Stimulated activated naive CD8-positive, alpha-beta T cell treated with anti-CD3 and anti-CD28 coated beads, Interleukin-15, Interleukin-2, amounts not matched to agents 100 ng/mL and 50 ng/mL, for 24 hours (primary cell): ENCODE measurements at regions not wholly inside any gene's neighbourhood (a gene's known extent, or its start where the extent isn't known, plus 50 kb on each side); places are given as distances from the start of the nearest gene placed in this dataset.

ENCODE experiments used
- H3K27ac Mint-ChIP-seq: one replicate; pipeline ENCODE4 v1.8.0; 2021; ENCODE audit warnings: mild to moderate bottlenecking, mixed read lengths
- H3K27me3 Mint-ChIP-seq: one replicate; pipeline ENCODE4 v1.8.0; 2021; ENCODE audit warnings: mixed read lengths
- H3K36me3 Mint-ChIP-seq: one replicate; pipeline ENCODE4 v1.8.0; 2021; ENCODE audit warnings: low read depth, mixed read lengths
- H3K4me1 Mint-ChIP-seq: one replicate; pipeline ENCODE4 v1.8.0; 2021; ENCODE audit warnings: low read depth, mixed read lengths
- H3K4me3 Mint-ChIP-seq: one replicate; pipeline ENCODE4 v1.8.0; 2021; ENCODE audit warnings: mild to moderate bottlenecking, mixed read lengths
- H3K9me3 Mint-ChIP-seq: one replicate; pipeline ENCODE4 v1.8.0; 2021; ENCODE audit warnings: mixed read lengths

DNA sequence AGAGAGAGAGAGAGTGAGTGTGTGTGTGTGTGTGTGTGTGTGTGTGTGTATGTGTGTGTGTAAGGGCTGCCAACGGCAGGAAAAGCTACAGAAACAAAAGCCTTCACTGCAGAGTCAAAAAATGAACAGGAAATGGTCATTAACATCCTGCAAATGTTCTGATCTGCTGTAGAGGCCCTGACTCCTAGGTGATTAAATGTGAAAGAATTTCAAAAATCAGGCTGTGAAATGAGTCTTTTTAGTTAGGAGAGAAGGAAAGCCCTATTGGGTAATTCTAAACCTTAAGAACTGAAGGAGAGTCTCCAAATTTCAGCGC, 166.5 kb upstream of the MYLIP start:
- Mint-ChIP-seq H3K4me3 (no peak overlapping the region), H3K27ac (peak overlapping the region; percentile 66), H3K4me1 (peaks cover 13% of the 10 kb centered on the region), H3K36me3 (no peaks in the 10 kb centered on the region), H3K9me3 (peaks cover 4% of the 10 kb centered on the region), H3K27me3 (peaks cover 2% of the 10 kb centered on the region)

DNA sequence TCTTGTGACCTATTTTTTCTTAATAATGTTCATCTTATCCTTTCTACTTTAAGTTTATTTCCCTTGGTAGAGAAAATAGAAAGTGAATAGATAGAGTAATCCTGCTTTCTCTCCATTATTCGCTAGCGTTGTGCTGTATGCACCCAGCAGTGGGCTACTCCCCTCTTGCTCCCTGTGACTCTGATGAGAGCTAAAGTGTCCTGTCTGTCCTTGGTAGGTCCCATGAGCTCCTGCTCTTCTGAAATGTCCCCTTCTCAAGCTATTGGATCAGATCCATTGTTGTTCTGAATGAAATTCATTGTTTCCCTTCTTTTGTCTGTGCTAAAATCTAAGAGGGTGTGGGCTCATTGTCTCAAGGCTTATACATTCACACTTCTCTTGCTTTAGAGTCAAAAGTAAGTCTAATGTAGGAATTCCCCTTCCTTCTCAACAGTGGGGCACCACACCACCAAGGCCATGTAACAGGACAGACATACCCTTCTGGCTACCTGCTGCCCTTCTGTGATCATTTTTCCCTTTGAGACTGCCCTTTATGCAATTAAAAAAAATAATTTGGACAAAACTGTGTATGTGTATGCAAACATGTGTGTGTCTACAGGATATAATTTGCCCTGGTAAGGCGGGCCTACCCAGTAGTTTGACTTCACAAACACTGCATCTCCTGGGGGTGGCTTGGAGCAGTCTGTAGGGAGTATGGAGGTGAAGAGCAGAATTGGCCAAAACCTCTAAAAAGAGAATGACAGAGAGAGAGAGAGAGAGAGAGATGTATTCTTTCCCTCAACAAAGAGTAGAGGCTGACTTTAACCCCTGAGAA, 167.0 kb upstream of the MYLIP start:
- Mint-ChIP-seq H3K9me3 (peaks cover 4% of the 10 kb centered on the region), H3K36me3 (no peaks in the 10 kb centered on the region), H3K27me3 (peaks cover 6% of the 10 kb centered on the region), H3K27ac (peak overlapping the region; percentile 66), H3K4me1 (peaks cover 13% of the 10 kb centered on the region), H3K4me3 (no peak overlapping the region)

DNA sequence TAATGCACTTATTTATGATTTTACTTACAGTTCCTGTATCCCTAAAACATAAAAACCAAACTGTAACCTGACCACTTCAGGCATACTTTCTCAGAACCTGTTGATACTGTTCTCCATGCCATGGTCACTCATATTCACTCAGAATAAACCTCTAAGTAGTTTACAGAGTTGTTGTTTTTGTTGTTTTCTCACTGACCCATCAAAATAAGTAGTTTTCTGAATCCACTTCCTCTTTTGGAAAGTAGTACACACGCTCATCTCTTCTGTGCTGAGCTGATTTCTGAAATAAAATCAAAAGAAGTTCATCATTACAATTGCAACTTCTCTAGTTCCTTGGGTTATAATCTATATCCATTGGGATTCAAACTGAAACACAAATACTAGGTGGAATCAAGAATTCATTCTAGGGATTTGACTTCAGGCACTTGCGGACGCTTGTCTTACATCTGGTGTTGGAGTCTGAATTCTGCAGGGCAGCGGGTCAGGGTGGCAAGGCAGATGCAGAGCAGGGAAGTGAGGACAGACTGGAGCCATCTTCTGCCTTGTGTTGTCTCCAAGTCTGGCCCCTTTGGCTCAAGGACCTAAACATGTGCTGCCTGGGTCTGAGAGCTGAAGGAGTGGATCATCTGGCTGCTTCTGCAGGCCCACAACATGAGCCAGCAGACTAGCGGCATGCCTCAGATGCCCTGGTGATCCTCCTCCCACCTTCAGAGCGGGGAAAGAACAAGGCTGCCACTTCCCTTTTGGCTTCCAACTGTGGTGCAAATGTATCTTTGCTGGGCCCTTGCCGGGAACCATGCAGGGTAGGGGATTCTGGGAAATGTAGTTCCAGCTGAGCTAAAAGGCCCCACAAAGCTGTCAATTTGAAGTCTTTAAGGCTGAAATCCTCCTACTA, 167.9 kb upstream of the MYLIP start:
- Mint-ChIP-seq H3K4me3 (no peak overlapping the region), H3K27ac (no peak overlapping the region), H3K4me1 (peaks cover 15% of the 10 kb centered on the region)

DNA sequence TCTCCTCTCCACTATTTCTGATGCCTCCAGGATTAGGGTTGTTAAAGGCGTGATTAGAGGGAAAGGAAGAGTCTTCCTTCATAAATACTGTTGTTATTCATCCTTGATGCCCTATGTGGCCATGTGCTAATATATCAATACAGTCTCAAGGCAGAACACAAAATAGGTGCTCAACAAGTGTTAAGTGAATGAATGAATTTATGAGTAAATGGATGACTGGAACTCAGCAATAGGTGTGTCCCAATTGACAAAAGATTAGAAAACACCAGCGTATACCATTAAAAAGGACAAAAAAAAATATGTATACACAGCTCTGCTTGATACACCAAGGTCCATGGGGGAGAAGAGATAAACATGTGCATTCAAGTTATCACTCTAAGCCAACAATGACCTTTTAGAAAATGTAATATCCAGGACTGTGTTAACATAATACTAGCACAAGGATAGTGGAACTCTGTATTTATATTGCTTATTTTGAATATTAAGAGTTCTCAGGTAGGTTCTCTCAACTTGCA, 171.2 kb upstream of the MYLIP start:
- H3K27me3 Mint-ChIP-seq, result peaks cover 6% of the 10 kb centered on the region
- H3K36me3 Mint-ChIP-seq, result no peaks in the 10 kb centered on the region
- H3K4me3 Mint-ChIP-seq, result no peak overlapping the region
- peaks cover 4% of the 10 kb centered on the region for H3K9me3 Mint-ChIP-seq
- no peak overlapping the region for H3K27ac Mint-ChIP-seq
- peaks cover 15% of the 10 kb centered on the region for H3K4me1 Mint-ChIP-seq

More for the DNA sequence above, 167.9 kb upstream of the MYLIP start:
- peaks cover 6% of the 10 kb centered on the region for H3K27me3 Mint-ChIP-seq
- peaks cover 4% of the 10 kb centered on the region for H3K9me3 Mint-ChIP-seq
- H3K36me3 Mint-ChIP-seq, result no peaks in the 10 kb centered on the region

DNA sequence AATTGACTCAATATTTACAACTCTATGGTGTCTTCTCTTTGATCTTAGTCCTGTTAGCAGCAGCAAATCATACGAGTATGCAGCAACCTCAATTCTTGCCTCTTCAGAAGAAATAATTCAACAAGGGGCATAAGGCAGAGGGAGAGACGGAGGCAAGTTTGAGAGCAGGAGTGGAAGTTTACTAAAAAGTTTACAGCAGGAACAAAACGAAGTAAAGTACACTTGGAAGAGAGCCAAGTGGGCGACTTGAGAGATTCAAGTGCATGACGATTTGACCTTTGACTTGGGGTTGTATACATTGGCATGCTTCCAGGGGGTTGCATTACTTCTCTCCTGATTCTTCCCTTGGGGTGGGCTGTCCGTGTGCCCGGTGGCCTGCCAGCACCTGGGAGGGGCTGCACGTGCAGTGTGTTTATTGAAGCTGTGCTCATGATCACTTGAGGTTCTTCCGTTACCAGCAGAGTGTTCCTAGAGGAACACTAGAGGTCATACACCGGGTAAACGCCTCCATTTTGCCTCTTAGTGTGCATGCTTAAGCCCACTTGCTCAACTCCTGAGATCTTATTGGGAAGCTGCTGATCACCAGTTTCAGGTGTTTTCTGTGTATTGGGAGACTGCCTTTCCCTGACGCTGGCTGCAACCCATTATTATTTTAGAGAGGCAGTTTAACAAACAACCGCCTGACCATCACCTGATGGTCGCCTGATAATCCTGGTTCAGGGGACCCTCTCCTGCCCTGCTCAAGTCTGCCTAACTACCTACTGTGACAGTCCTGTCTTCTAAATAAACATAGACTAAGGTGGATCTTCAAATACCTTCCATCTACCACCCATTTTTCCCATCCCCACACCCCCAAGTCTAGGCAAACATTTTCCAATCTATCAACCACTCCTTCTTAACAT, 172.4 kb upstream of the MYLIP start:
- peaks cover 3% of the 10 kb centered on the region for H3K4me1 Mint-ChIP-seq
- H3K36me3 Mint-ChIP-seq, result no peaks in the 10 kb centered on the region
- no peaks in the 10 kb centered on the region for H3K9me3 Mint-ChIP-seq
- H3K27ac Mint-ChIP-seq, result no peak overlapping the region
- H3K4me3 Mint-ChIP-seq, result no peak overlapping the region
- peaks cover 6% of the 10 kb centered on the region for H3K27me3 Mint-ChIP-seq

DNA sequence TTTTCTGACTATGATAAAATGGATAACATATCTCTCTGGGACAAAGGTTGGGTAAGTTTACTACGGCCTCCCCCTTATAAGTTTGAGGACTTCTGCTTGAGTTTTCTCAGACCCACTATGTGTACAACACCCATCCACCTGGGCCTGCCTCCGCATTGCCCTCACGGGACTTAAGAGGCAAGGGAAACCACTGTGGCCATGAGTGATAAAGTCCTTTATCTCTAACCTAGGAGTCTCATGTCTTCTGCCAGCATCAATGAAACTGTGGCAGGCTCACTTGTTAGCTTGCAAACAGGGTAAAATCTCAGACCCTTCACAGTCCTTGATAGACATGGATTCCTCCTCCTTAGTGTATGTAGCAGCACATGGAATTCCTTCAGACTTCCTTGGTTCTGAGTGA, 173.4 kb upstream of the MYLIP start:
- Mint-ChIP-seq H3K27me3 (peaks cover 6% of the 10 kb centered on the region), H3K4me1 (peaks cover 3% of the 10 kb centered on the region), H3K4me3 (no peak overlapping the region), H3K9me3 (no peaks in the 10 kb centered on the region), H3K27ac (no peak overlapping the region), H3K36me3 (no peaks in the 10 kb centered on the region)

DNA sequence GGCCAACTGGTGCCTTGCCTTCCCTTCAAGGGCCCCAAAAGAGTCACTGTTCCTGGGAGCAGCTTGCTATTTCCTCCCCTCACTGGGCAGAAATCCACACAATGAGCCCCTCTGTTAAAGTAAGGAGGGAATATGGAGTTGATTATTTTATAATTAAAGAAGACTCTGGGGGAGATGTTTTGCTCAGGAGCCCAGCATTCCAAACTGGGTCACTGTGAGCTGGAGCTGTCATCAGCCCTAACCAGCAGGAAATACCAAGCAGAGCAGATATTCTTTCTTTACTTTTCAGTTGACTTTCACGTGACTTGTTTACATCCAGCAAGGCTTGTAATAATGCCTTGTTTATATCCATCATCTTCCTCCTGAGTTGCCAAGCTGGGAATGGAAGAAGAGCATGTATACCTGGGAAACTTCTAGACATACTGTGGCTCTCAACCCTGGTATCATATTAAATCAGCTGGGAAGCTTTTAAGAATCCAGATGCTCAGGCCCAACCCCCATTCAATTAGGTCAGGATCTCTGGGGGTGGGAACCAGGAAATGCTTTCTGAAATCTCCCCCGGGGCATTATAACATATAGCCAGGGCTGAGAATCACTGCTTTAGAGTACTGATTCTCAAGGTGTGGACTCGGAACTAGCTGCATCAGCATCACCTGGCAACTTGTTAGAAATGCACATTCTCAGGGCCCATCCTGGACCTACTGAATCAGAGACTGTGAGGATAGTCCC, 175.6 kb upstream of the MYLIP start:
- no peaks in the 10 kb centered on the region for H3K9me3 Mint-ChIP-seq
- no peak overlapping the region for H3K4me3 Mint-ChIP-seq
- no peaks in the 10 kb centered on the region for H3K36me3 Mint-ChIP-seq
- H3K4me1 Mint-ChIP-seq, result peaks cover 3% of the 10 kb centered on the region
- H3K27ac Mint-ChIP-seq, result no peak overlapping the region
- H3K27me3 Mint-ChIP-seq, result peaks cover 6% of the 10 kb centered on the region

DNA sequence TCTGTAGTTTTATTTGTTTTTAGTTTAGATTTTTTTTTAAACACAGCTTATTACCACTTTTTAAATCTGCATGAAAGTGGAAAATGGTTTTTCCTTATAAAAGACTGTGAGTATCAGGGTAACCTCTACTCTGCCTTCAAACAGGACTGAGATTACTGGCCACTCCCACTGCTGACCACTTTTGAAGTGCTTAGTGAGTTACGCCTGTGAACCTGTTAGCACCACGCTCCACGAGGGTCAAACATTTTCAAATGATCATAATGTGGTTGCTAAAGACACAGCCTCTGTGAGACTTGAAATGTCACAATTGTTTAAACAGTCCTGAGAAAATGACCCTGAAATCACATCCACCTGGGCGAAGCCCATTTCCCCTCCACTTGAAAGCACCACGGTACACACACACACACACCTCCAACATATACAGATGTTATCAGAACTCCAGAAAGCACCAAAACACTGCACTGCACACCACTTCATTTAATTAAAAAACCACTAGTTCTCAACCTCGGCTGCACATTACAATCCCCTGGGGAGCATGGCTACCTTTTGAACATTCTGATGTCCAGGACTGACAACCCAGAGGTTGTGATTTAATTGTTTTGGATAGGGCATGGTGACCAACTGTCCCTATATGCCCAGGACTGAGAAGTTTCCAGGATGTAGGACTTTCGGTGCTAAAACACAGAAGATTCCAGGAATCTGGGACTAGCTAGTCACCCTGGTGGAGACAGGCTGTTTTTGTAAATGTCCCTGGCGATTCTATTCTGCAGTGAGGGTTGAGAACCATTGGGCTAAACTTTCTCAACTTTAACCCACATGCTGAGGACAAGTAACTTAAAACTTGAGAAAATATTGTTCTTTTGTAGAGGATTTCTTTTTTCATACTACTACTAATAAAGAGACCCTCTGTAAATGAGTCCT, 176.4 kb upstream of the MYLIP start:
- H3K27ac Mint-ChIP-seq, result no peak overlapping the region
- no peak overlapping the region for H3K4me3 Mint-ChIP-seq
- H3K36me3 Mint-ChIP-seq, result no peaks in the 10 kb centered on the region
- H3K9me3 Mint-ChIP-seq, result no peaks in the 10 kb centered on the region
- H3K4me1 Mint-ChIP-seq, result peaks cover 3% of the 10 kb centered on the region
- peaks cover 4% of the 10 kb centered on the region for H3K27me3 Mint-ChIP-seq

DNA sequence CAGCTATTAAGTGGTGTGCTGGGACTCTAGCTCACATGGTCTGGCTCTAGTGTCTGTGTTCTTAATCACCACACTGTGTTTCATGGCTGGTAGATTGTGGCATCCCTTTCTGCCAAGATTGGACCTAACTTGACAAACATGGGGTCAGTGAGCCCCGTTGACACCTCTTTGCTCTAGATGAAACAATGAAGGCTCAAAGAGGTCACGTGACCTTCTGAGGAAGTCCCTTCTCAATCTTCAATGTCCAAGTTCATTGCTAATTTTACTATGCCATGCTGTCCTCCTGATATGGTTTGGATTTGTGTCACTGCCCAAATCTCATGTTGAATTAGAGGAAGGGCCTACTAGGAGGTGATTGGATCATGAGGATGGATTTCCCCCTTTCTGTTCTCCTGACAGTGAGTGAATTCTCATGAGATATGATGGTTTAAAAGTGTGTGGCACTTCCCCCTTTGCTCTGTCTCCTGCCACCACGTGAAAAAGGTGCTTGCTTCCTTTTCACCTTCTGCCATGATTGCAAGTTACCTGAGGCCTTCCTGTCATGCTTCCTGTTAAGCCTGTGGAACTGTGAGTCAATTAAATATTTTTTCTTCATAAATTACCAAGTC, 177.8 kb upstream of the MYLIP start:
- no peaks in the 10 kb centered on the region for H3K9me3 Mint-ChIP-seq
- no peak overlapping the region for H3K27ac Mint-ChIP-seq
- H3K27me3 Mint-ChIP-seq, result no peaks in the 10 kb centered on the region
- no peak overlapping the region for H3K4me3 Mint-ChIP-seq
- H3K4me1 Mint-ChIP-seq, result peaks cover 1% of the 10 kb centered on the region
- H3K36me3 Mint-ChIP-seq, result no peaks in the 10 kb centered on the region

DNA sequence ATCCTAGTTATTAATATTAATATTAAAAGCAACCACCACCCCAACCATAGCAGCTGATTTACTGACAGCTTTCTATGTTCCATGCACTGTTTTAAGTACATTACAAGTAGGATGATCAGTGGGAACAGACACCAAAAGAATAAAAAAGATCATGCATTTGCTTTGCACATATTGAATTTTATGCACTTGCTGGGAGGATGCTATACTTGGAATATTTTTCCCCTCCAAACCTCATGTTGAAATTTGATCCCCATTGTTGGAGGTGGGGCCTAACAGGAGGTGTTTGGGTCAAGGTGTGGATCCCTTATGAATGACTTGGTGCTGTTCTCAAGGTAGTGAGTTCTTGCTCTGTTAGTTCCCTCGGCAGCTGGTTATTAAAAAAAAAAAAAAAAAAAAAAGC, 178.9 kb upstream of the MYLIP start:
- H3K4me1 Mint-ChIP-seq, result no peaks in the 10 kb centered on the region
- H3K9me3 Mint-ChIP-seq, result no peaks in the 10 kb centered on the region
- H3K27me3 Mint-ChIP-seq, result no peaks in the 10 kb centered on the region
- H3K36me3 Mint-ChIP-seq, result no peaks in the 10 kb centered on the region
- H3K27ac Mint-ChIP-seq, result no peak overlapping the region
- no peak overlapping the region for H3K4me3 Mint-ChIP-seq

DNA sequence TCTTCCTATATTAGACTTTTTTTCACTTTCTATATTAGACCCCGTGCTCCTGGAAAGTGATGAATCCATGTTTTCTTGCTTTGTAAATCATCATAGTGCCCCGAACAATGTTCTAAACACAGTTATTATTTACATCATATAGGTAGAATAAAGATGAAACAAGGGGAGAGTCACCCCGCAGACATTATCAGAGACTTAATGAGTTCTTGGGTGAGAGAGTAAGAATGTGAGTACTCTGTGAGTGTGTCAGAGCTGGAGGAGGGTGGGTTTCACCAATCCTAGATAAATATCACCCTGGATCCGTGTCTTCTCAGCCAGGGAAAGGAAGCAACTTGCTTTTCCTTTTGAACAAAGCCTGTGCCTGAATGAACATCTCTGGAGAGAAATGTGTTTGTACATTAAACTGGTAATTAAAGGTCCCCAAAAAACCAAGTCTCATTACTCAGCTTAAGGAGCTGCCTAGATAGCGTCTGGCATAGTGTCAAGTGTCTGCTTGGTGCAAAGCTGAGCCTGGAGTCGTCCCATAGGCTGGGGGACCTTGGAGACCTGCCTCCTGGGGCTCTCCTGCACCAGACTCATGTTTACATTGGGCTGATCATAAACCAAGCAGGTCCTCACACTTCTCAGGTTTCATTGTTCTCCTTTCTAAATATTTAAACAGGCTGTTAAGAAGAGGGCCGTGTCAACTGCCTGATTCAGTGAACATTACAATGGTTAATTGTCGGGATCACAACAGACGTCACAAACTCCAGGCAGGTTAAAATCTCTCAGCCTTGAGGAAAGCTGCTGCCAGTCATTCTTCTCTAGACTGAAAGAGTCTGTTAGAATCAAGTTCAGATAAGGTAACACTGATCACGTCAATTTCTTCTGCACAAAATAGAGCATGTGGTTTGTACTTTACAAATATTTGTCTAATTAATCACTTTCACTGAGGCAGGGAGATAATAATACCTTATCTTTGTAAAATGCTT, 179.7 kb upstream of the MYLIP start:
- H3K27me3 Mint-ChIP-seq, result no peaks in the 10 kb centered on the region
- no peaks in the 10 kb centered on the region for H3K9me3 Mint-ChIP-seq
- no peak overlapping the region for H3K27ac Mint-ChIP-seq
- no peaks in the 10 kb centered on the region for H3K36me3 Mint-ChIP-seq
- H3K4me1 Mint-ChIP-seq, result no peaks in the 10 kb centered on the region
- no peak overlapping the region for H3K4me3 Mint-ChIP-seq

DNA sequence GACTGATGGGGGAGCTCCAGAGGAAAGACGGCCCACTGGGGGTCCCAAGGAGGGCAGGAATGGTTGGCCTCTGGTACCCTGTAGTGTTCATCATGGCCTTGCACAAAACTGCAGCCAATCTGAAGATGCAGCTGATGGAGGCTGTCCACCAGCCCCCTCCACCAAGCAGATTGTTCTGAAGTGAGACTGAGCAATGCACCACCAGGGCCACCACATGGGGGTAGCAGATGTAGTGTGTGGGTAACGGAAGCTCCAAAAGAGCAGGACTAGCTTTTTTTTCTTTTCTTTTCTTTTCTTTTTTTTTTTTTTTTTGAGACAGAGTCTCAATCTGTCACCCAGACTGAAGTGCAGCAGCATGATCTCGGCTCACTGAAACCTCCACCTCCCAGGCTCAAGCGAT, 181.0 kb upstream of the MYLIP start:
- no peaks in the 10 kb centered on the region for H3K27me3 Mint-ChIP-seq
- no peak overlapping the region for H3K4me3 Mint-ChIP-seq

More for the DNA sequence above, 181.0 kb upstream of the MYLIP start:
- no peaks in the 10 kb centered on the region for H3K9me3 Mint-ChIP-seq
- no peaks in the 10 kb centered on the region for H3K4me1 Mint-ChIP-seq
- H3K27ac Mint-ChIP-seq, result no peak overlapping the region
- H3K36me3 Mint-ChIP-seq, result no peaks in the 10 kb centered on the region
